ENCODE measurements at regions not wholly inside any gene's neighbourhood (a gene's known extent, or its start where the extent isn't known, plus 50 kb on each side); places are given as distances from the start of the nearest gene placed in this dataset.
"Not testable (repeated sequence)": the region's sequence is repeated elsewhere in the genome, so short reads cannot be mapped to it uniquely, and the experiment has no call there.

- DNase-seq (ENCODE audit: low read depth), result no peak
These were observed 152.3 kb upstream of the MYRIP start for GRCh38 chr3:39657075-39657474.

- no peak for DNase-seq (ENCODE audit: low read depth)
These were observed 151.6 kb upstream of the MYRIP start for GRCh38 chr3:39657775-39658174.

- no peak for DNase-seq (ENCODE audit: low read depth)
These were observed 144.5 kb upstream of the MYRIP start for GRCh38 chr3:39664931-39665330.

- DNase-seq (ENCODE audit: low read depth), result no peak
These were observed 144.0 kb upstream of the MYRIP start for GRCh38 chr3:39665441-39665840.

GRCh38 chr3:39668420-39668819 is 141.0 kb upstream of the MYRIP start:
- peak; percentile 18 for DNase-seq (ENCODE audit: low read depth)

GRCh38 chr3:39671116-39671515 is 138.3 kb upstream of the MYRIP start:
- DNase-seq (ENCODE audit: low read depth), result no peak

GRCh38 chr3:39671600-39671999 is 137.8 kb upstream of the MYRIP start:
- DNase-seq (ENCODE audit: low read depth), result no peak

GRCh38 chr3:39705351-39705900 is 104.0 kb upstream of the MYRIP start:
- no peak for DNase-seq (ENCODE audit: low read depth)

GRCh38 chr3:39707314-39707909 is 102.0 kb upstream of the MYRIP start:
- DNase-seq (ENCODE audit: low read depth), result peak; percentile 5

- DNase-seq (ENCODE audit: low read depth), result no peak
These were observed 96.9 kb upstream of the MYRIP start for GRCh38 chr3:39712413-39713048.

- not testable (repeated sequence) for DNase-seq (ENCODE audit: low read depth)
These were observed 96.1 kb upstream of the MYRIP start for GRCh38 chr3:39713341-39713740.

GRCh38 chr3:39716849-39717248 is 92.6 kb upstream of the MYRIP start:
- no peak for DNase-seq (ENCODE audit: low read depth)

- DNase-seq (ENCODE audit: low read depth), result no peak
These were observed 90.5 kb upstream of the MYRIP start for GRCh38 chr3:39718674-39719595.

GRCh38 chr3:39721076-39721475 is 88.3 kb upstream of the MYRIP start:
- DNase-seq (ENCODE audit: low read depth), result no peak

GRCh38 chr3:39724233-39724846 is 85.1 kb upstream of the MYRIP start:
- no peak for DNase-seq (ENCODE audit: low read depth)

- DNase-seq (ENCODE audit: low read depth), result no peak
These were observed 84.1 kb upstream of the MYRIP start for GRCh38 chr3:39725321-39725720.

GRCh38 chr3:39727415-39727814 is 82.0 kb upstream of the MYRIP start:
- no peak for DNase-seq (ENCODE audit: low read depth)

GRCh38 chr3:39733804-39734203 is 75.6 kb upstream of the MYRIP start:
- no peak for DNase-seq (ENCODE audit: low read depth)

GRCh38 chr3:39739658-39740057 is 69.8 kb upstream of the MYRIP start:
- DNase-seq (ENCODE audit: low read depth), result not testable (repeated sequence)

- no peak for DNase-seq (ENCODE audit: low read depth)
These were observed 64.7 kb upstream of the MYRIP start for GRCh38 chr3:39744746-39745145.

GRCh38 chr3:39748002-39748401 is 61.4 kb upstream of the MYRIP start:
- no peak for DNase-seq (ENCODE audit: low read depth)

- no peak for DNase-seq (ENCODE audit: low read depth)
These were observed 60.6 kb upstream of the MYRIP start for GRCh38 chr3:39748763-39749162.
